Lower leg skin (tissue), 3 donors: ENCODE measurements at regions not wholly inside any gene's neighbourhood (a gene's known extent, or its start where the extent isn't known, plus 50 kb on each side); places are given as distances from the start of the nearest gene placed in this dataset.

Experiments used
- CTCF ChIP-seq, 3 donors: fragments of 450-650 bp; IDR thresholded peaks; one replicate each; pipeline ENCODE4 v1.5.1; 2016; ENCODE audit warnings: antibody characterized with exemption in 3 of 3, mild to moderate bottlenecking in 3 of 3, moderate library complexity in 2 of 3
- POLR2A ChIP-seq, 2 donors: fragments of 450-650 bp; IDR thresholded peaks; one replicate each; pipeline ENCODE4 v1.6.1; 2016 to 2017; ENCODE audit warnings: antibody characterized with exemption in 2 of 2, mild to moderate bottlenecking in 1 of 2, moderate library complexity in 1 of 2

GRCh38 chr13:26989957-26990713 lies 181.5 kb downstream of the USP12 start:
- TF ChIP-seq CTCF (IDR thresholded peaks at IDR 0.05) (no peak), POLR2A (IDR thresholded peaks at IDR 0.05) (no peak)
